ENCODE measurements at regions not wholly inside any gene's neighbourhood (a gene's known extent, or its start where the extent isn't known, plus 50 kb on each side); places are given as distances from the start of the nearest gene placed in this dataset.

DNA sequence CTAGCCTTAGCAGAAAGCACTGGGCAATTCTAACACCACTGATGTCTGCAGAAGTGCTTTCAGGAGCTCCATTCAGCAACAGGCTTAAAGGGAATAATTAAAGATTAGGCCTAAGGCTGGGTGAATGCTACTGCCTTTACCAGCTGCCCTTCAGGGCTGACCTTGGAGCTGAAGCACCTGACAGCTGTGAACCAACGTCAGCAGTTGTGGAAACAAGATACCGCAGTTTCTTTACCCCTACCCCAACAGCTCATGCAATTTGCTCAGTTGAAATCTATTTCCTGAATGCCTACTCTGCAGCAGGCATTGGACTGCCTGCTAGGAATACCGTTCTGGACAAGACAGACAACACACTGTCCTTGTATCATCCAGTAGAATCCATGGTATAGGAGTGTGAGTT, 51.5 kb upstream of the ADTRP start:
- TF ChIP-seq EZH2phosphoT487 (IDR thresholded peaks at IDR 0.05; ENCODE audit: insufficient read depth, low read depth): no peak
- TF ChIP-seq EZH2 (IDR thresholded peaks at IDR 0.05; ENCODE audit: insufficient read depth, poor library complexity, severe bottlenecking): no peak
- H3K4me1 ChIP-seq (ENCODE audit: insufficient read depth): no peaks in the 10 kb centered on the region
- H3K4me3 ChIP-seq: no peak overlapping the region
- no peaks in the 10 kb centered on the region for H3K9me2 ChIP-seq (ENCODE audit: insufficient read depth)
- in situ Hi-C loops (cut with MboI): no loop called here
- no peak overlapping the region for H2AFZ ChIP-seq
- no peak overlapping the region for H3K4me2 ChIP-seq (ENCODE audit: unreplicated experiment)
- no peak overlapping the region for H3K27ac ChIP-seq
- H3K9ac ChIP-seq: no peak overlapping the region
- WGBS, 2 experiments (ENCODE audit: low coverage in 1 of 2, low lambda C conversion rate in 2 of 2, missing lambda C conversion rate in 2 of 2): 91 to 92% methylated on average over 3 of the region's 3 CpGs
- no peaks in the 10 kb centered on the region for H3K27me3 ChIP-seq (replicated peaks; ENCODE audit: insufficient read depth)
- no peaks in the 10 kb centered on the region for H4K20me1 ChIP-seq (ENCODE audit: insufficient read depth)
- no peaks in the 10 kb centered on the region for H3K9me3 ChIP-seq (ENCODE audit: low read depth)
- no peak for DNase-seq
- no peaks in the 10 kb centered on the region for H3K79me2 ChIP-seq (ENCODE audit: insufficient read depth)
- no peaks in the 10 kb centered on the region for H3K36me3 ChIP-seq (ENCODE audit: low read depth)
- H3F3A ChIP-seq (ENCODE audit: insufficient read depth): no peaks in the 10 kb centered on the region

DNA sequence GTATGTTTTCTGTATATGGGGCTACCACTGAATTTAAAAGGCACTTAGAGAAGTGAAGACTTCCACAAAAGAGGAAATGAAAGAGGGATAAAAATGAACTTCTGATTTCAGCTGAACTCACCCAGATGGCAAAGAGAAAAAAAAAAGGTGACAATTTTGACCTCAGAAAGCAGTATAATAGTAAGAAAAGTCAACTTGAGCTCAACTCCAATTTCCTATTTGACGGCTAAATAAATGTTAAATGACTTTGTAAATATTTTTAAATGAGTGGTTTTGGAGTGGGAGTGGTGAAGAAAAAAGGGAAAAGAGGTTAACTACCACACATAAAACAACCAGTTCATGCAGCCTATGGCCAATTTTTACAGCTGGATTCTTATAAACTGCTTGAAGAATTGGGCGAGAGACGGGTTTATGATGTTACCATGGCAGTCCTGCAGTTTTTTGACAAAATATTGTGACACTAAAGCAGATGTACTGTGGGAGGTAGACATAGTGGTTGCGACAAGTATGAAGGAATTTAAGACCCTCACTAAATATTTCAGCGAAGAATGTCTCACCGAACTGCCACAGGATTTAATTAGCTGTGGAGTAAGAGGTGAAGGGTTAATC, 49.8 kb upstream of the ADTRP start:
- Histone ChIP-seq H3K79me2 (ENCODE audit: insufficient read depth) (no peaks in the 10 kb centered on the region), H3K9ac (no peak overlapping the region), H2AFZ (no peak overlapping the region), H3K4me3 (no peak overlapping the region), H3K27me3 (replicated peaks; ENCODE audit: insufficient read depth) (no peaks in the 10 kb centered on the region), H3K27ac (no peak overlapping the region), H3F3A (ENCODE audit: insufficient read depth) (no peaks in the 10 kb centered on the region), H3K4me2 (ENCODE audit: unreplicated experiment) (no peak overlapping the region), H3K9me3 (ENCODE audit: low read depth) (no peaks in the 10 kb centered on the region), H3K4me1 (ENCODE audit: insufficient read depth) (no peaks in the 10 kb centered on the region), H4K20me1 (ENCODE audit: insufficient read depth) (no peaks in the 10 kb centered on the region), H3K9me2 (ENCODE audit: insufficient read depth) (no peaks in the 10 kb centered on the region), H3K36me3 (ENCODE audit: low read depth) (no peaks in the 10 kb centered on the region)
- WGBS, 2 experiments (ENCODE audit: low coverage in 1 of 2, low lambda C conversion rate in 2 of 2, missing lambda C conversion rate in 2 of 2): 34 to 40% methylated on average over 6 of the region's 6 CpGs
- no peak for DNase-seq
- no peak for TF ChIP-seq EZH2phosphoT487 (IDR thresholded peaks at IDR 0.05; ENCODE audit: insufficient read depth, low read depth)
- TF ChIP-seq EZH2 (IDR thresholded peaks at IDR 0.05; ENCODE audit: insufficient read depth, poor library complexity, severe bottlenecking): no peak
- in situ Hi-C loops (cut with MboI): no loop called here
